ENCODE measurements at regions not wholly inside any gene's neighbourhood (a gene's known extent, or its start where the extent isn't known, plus 50 kb on each side); places are given as distances from the start of the nearest gene placed in this dataset.

DNA sequence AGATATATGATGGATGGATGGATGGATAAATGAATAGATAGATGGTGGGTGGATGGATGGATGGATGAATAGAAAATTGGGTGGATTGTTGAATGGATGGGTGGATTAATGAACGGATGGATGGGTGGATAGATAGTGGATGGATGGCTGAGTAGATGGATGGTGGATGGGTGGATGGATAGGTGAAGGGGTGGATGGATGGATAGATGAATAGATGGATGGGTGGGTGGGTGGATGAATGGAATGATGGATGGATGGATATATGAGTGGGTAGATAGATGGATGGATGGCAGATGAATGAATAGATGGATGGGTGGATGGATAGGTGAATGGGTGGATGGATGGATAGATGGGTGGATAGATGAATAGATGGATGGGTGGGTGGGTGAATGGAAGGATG lies 80.7 kb upstream of the NEDD9 start:
- WGBS = 88% methylated on average over 1 of the region's 1 CpG
- H3K27ac ChIP-seq (ENCODE audit: low read length, poor library complexity, severe bottlenecking) = no peak overlapping the region

DNA sequence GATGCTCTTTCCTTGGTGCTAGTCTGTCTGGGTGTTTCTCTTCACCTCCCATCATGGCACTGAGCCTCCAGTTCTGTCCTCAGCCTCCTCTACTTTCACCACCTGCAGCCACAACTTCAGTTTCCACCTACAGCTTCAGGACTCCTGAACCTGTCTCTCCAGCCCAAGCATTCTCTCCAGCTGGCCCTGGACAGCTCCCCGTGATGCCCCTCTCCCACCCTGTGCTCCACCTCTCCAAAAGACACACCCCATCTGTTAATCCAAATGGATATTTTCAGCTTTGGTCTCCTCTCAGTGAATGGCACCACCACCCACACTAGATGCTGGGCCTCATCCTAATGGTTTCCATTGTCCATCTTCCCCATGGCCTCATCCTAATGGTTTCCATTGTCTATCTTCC lies 79.5 kb upstream of the NEDD9 start:
- H3K4me2 ChIP-seq (ENCODE audit: low read length, poor library complexity, severe bottlenecking) = no peak overlapping the region
- H4K8ac ChIP-seq (ENCODE audit: low read length) = no peak overlapping the region
- no peak overlapping the region for H3K9ac ChIP-seq (ENCODE audit: low read length)
- H3K36me3 ChIP-seq (ENCODE audit: control insufficient read depth in 1 of 2, insufficient read depth in 2 of 2, low read depth in 1 of 2, low read length in 2 of 2) = peaks cover 0 to 3% of the 10 kb centered on the region in 2 experiments
- no peak overlapping the region for H3K4ac ChIP-seq (ENCODE audit: low read depth in 1 of 2, low read length in 2 of 2)
- H3K27ac ChIP-seq (ENCODE audit: low read length, poor library complexity, severe bottlenecking) = no peak overlapping the region
- no peaks in the 10 kb centered on the region for H3K27me3 ChIP-seq (ENCODE audit: control insufficient read depth in 1 of 2, insufficient read depth in 1 of 2, low read length in 2 of 2)
- H3K18ac ChIP-seq (ENCODE audit: low read depth in 1 of 2, low read length in 2 of 2) = no peak overlapping the region
- H2BK12ac ChIP-seq (ENCODE audit: low read length in 2 of 2) = no peak overlapping the region
- 96% methylated on average over 1 of the region's 1 CpG for WGBS
- H3K14ac ChIP-seq (ENCODE audit: low read length in 2 of 2) = no peak overlapping the region
- no peak overlapping the region for H2AFZ ChIP-seq (ENCODE audit: low read depth, low read length)
- H2BK120ac ChIP-seq (ENCODE audit: low read depth, low read length) = no peak overlapping the region
- no peaks in the 10 kb centered on the region for H3K9me3 ChIP-seq (ENCODE audit: control insufficient read depth, low read length)
- no peak overlapping the region for H2BK15ac ChIP-seq (ENCODE audit: low read depth, poor library complexity, severe bottlenecking)
- no peak overlapping the region for H3K23ac ChIP-seq (ENCODE audit: low read length in 2 of 2)
- H4K91ac ChIP-seq (ENCODE audit: low read length) = no peak overlapping the region
- H2BK5ac ChIP-seq (ENCODE audit: low read depth, low read length, poor library complexity, severe bottlenecking) = no peak overlapping the region
- peaks cover 1% of the 10 kb centered on the region for H3K4me1 ChIP-seq (ENCODE audit: control insufficient read depth, insufficient read depth, low read depth, low read length)
- no peak overlapping the region for H2AK5ac ChIP-seq (ENCODE audit: low read length, severe bottlenecking)
- DNase-seq = no peak
- no peak overlapping the region for H3K4me3 ChIP-seq (ENCODE audit: insufficient read depth in 1 of 2, low read depth in 1 of 2, low read length in 2 of 2)
- no peaks in the 10 kb centered on the region for H3K79me1 ChIP-seq (replicated peaks; ENCODE audit: low read length, poor library complexity, severe bottlenecking)

More for the DNA sequence above, 80.7 kb upstream of the NEDD9 start:
- DNase-seq = no peak
- H2BK5ac ChIP-seq (ENCODE audit: low read depth, low read length, poor library complexity, severe bottlenecking) = no peak overlapping the region
- no peak overlapping the region for H4K8ac ChIP-seq (ENCODE audit: low read length)
- no peak overlapping the region for H2BK15ac ChIP-seq (ENCODE audit: low read depth, poor library complexity, severe bottlenecking)
- no peak overlapping the region for H3K9ac ChIP-seq (ENCODE audit: low read length)
- no peak overlapping the region for H2BK120ac ChIP-seq (ENCODE audit: low read depth, low read length)
- no peaks in the 10 kb centered on the region for H3K79me1 ChIP-seq (replicated peaks; ENCODE audit: low read length, poor library complexity, severe bottlenecking)
- H3K14ac ChIP-seq (ENCODE audit: low read length in 2 of 2) = no peak overlapping the region
- H4K91ac ChIP-seq (ENCODE audit: low read length) = no peak overlapping the region
- H3K27me3 ChIP-seq (ENCODE audit: control insufficient read depth in 1 of 2, insufficient read depth in 1 of 2, low read length in 2 of 2) = no peaks in the 10 kb centered on the region
- no peak overlapping the region for H3K4me2 ChIP-seq (ENCODE audit: low read length, poor library complexity, severe bottlenecking)
- no peak overlapping the region for H3K4ac ChIP-seq (ENCODE audit: low read depth in 1 of 2, low read length in 2 of 2)
- no peak overlapping the region for H3K4me3 ChIP-seq (ENCODE audit: insufficient read depth in 1 of 2, low read depth in 1 of 2, low read length in 2 of 2)
- H3K9me3 ChIP-seq (ENCODE audit: control insufficient read depth, low read length) = no peaks in the 10 kb centered on the region
- peaks cover 0 to 3% of the 10 kb centered on the region in 2 experiments for H3K36me3 ChIP-seq (ENCODE audit: control insufficient read depth in 1 of 2, insufficient read depth in 2 of 2, low read depth in 1 of 2, low read length in 2 of 2)
- H3K23ac ChIP-seq (ENCODE audit: low read length in 2 of 2) = no peak overlapping the region
- no peak overlapping the region for H2AK5ac ChIP-seq (ENCODE audit: low read length, severe bottlenecking)
- no peak overlapping the region for H3K18ac ChIP-seq (ENCODE audit: low read depth in 1 of 2, low read length in 2 of 2)
- no peak overlapping the region for H2AFZ ChIP-seq (ENCODE audit: low read depth, low read length)
- H2BK12ac ChIP-seq (ENCODE audit: low read length in 2 of 2) = no peak overlapping the region
- H3K4me1 ChIP-seq (ENCODE audit: control insufficient read depth, insufficient read depth, low read depth, low read length) = peaks cover 3% of the 10 kb centered on the region

DNA sequence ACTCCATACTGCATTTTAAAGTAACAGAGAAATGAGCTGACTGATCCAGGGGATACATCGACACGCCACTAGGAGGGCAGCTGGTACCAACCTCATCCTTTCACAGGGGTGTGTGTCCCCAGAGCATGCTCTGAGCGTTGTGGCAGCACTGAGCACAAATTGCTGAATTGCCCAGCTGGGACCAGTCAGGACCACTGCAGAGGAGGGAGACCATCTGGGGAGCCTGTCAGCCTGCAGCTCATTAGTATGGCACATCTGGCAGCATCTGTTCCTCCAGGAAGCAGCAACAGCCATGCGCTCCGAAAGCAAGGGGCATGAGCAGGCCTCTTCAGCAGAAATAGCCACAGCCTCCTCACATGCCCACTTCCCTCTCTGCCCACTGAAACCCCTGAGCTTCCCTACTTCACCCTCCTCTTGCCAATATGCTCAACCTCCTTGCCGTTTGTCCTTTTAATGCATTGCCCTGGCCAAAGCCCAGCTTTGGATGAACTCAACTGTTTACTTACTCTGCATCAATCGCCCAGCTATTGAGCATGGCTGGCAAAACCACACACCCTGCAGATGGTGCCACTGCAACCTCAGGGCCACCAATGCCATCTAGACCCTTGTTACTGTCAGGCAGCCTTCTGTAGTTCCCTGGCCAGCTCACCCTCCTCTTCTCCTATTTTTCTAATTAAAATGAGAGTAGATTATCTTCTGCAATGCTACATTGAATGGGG lies 77.6 kb upstream of the NEDD9 start:
- Histone ChIP-seq H2BK5ac (ENCODE audit: low read depth, low read length, poor library complexity, severe bottlenecking) (no peak overlapping the region), H3K27me3 (ENCODE audit: control insufficient read depth in 1 of 2, insufficient read depth in 1 of 2, low read length in 2 of 2) (no peaks in the 10 kb centered on the region), H3K36me3 (ENCODE audit: control insufficient read depth in 1 of 2, insufficient read depth in 2 of 2, low read depth in 1 of 2, low read length in 2 of 2) (peaks cover 0 to 3% of the 10 kb centered on the region in 2 experiments), H3K9me3 (ENCODE audit: control insufficient read depth, low read length) (no peaks in the 10 kb centered on the region), H2BK120ac (ENCODE audit: low read depth, low read length) (no peak overlapping the region), H3K9ac (ENCODE audit: low read length) (no peak overlapping the region), H2AK5ac (ENCODE audit: low read length, severe bottlenecking) (peak overlapping the region; percentile 52), H4K8ac (ENCODE audit: low read length) (no peak overlapping the region), H3K4ac (ENCODE audit: low read depth in 1 of 2, low read length in 2 of 2) (peak overlapping the region in 1 of 2 experiments; percentile 10), H3K14ac (ENCODE audit: low read length in 2 of 2) (peak overlapping the region in 1 of 2 experiments; percentile 70), H3K18ac (ENCODE audit: low read depth in 1 of 2, low read length in 2 of 2) (peak overlapping the region in 1 of 2 experiments; percentile 16), H2BK12ac (ENCODE audit: low read length in 2 of 2) (no peak overlapping the region), H3K4me3 (ENCODE audit: insufficient read depth in 1 of 2, low read depth in 1 of 2, low read length in 2 of 2) (no peak overlapping the region), H3K4me2 (ENCODE audit: low read length, poor library complexity, severe bottlenecking) (no peak overlapping the region), H3K79me1 (replicated peaks; ENCODE audit: low read length, poor library complexity, severe bottlenecking) (no peaks in the 10 kb centered on the region), H2BK15ac (ENCODE audit: low read depth, poor library complexity, severe bottlenecking) (peak overlapping the region; percentile 20), H3K23ac (ENCODE audit: low read length in 2 of 2) (no peak overlapping the region), H2AFZ (ENCODE audit: low read depth, low read length) (no peak overlapping the region), H3K4me1 (ENCODE audit: control insufficient read depth, insufficient read depth, low read depth, low read length) (peaks cover 1% of the 10 kb centered on the region), H4K91ac (ENCODE audit: low read length) (peak overlapping the region; percentile 81), H3K27ac (ENCODE audit: low read length, poor library complexity, severe bottlenecking) (no peak overlapping the region)
- no peak for DNase-seq
- WGBS = 88% methylated on average over 7 of the region's 7 CpGs

DNA sequence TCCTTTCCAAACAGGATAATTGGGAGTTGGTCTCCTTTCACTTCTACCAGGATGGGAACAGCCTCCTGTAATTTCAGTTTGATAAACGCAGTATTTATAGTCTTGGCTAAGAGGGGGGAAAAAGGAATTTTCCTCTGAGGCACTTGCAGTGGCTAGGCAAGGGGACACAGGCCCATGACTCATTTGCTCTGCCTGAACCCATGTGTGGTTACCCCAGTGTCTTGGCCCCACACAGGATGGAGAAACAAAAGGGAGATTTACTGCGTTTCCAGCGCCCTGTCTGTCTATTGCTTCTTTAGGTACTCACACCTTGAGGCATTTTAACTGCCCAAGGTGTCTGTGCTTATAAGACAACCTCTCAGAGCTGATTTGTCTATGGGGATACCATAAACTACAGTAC lies 74.8 kb upstream of the NEDD9 start:
- WGBS = 75% methylated on average over 3 of the region's 3 CpGs
- no peak for DNase-seq
- Histone ChIP-seq H3K18ac (ENCODE audit: low read depth in 1 of 2, low read length in 2 of 2) (no peak overlapping the region), H3K36me3 (ENCODE audit: control insufficient read depth in 1 of 2, insufficient read depth in 2 of 2, low read depth in 1 of 2, low read length in 2 of 2) (peaks cover 0 to 3% of the 10 kb centered on the region in 2 experiments), H3K4me3 (ENCODE audit: insufficient read depth in 1 of 2, low read depth in 1 of 2, low read length in 2 of 2) (no peak overlapping the region), H2BK120ac (ENCODE audit: low read depth, low read length) (no peak overlapping the region), H2BK12ac (ENCODE audit: low read length in 2 of 2) (no peak overlapping the region), H2BK5ac (ENCODE audit: low read depth, low read length, poor library complexity, severe bottlenecking) (no peak overlapping the region), H3K79me1 (replicated peaks; ENCODE audit: low read length, poor library complexity, severe bottlenecking) (no peaks in the 10 kb centered on the region), H4K91ac (ENCODE audit: low read length) (no peak overlapping the region), H3K4me1 (ENCODE audit: control insufficient read depth, insufficient read depth, low read depth, low read length) (peaks cover 1% of the 10 kb centered on the region), H2AFZ (ENCODE audit: low read depth, low read length) (no peak overlapping the region), H3K9ac (ENCODE audit: low read length) (no peak overlapping the region), H3K27me3 (ENCODE audit: control insufficient read depth in 1 of 2, insufficient read depth in 1 of 2, low read length in 2 of 2) (no peaks in the 10 kb centered on the region), H3K4ac (ENCODE audit: low read depth in 1 of 2, low read length in 2 of 2) (no peak overlapping the region), H3K4me2 (ENCODE audit: low read length, poor library complexity, severe bottlenecking) (no peak overlapping the region), H2BK15ac (ENCODE audit: low read depth, poor library complexity, severe bottlenecking) (no peak overlapping the region), H3K14ac (ENCODE audit: low read length in 2 of 2) (peak overlapping the region in 1 of 2 experiments; percentile 11), H4K8ac (ENCODE audit: low read length) (no peak overlapping the region), H3K27ac (ENCODE audit: low read length, poor library complexity, severe bottlenecking) (no peak overlapping the region), H3K9me3 (ENCODE audit: control insufficient read depth, low read length) (no peaks in the 10 kb centered on the region), H2AK5ac (ENCODE audit: low read length, severe bottlenecking) (no peak overlapping the region), H3K23ac (ENCODE audit: low read length in 2 of 2) (no peak overlapping the region)
